Mesenchymal stem cell (in vitro differentiated cells and primary cell): ENCODE measurements at regions not wholly inside any gene's neighbourhood (a gene's known extent, or its start where the extent isn't known, plus 50 kb on each side); places are given as distances from the start of the nearest gene placed in this dataset.

Experiments used
- DNase-seq: peaks from one replicate; pipeline ENCODE4 v3.0.0-alpha.2; 2013
- H2AFZ ChIP-seq: one replicate; pipeline ENCODE4 v1.6.1; 2013; ENCODE audit warnings: low read depth, mild to moderate bottlenecking, control low read depth, inconsistent platforms, low read length, moderate library complexity
- H2AK5ac ChIP-seq: 2 replicates; pipeline ENCODE4 v1.6.1; 2013; ENCODE audit warnings: low read length, moderate library complexity, mild to moderate bottlenecking, inconsistent platforms; ENCODE audit not compliant: severe bottlenecking
- H2BK120ac ChIP-seq: one replicate; pipeline ENCODE4 v1.6.1; 2013; ENCODE audit warnings: low read depth, mild to moderate bottlenecking, inconsistent platforms, low read length, moderate library complexity
- H2BK12ac ChIP-seq, 2 experiments: one replicate each; pipeline ENCODE4 v1.6.1; 2013; ENCODE audit warnings: inconsistent platforms in 2 of 2, low read length in 2 of 2, mild to moderate bottlenecking in 2 of 2, moderate library complexity in 2 of 2, control low read depth in 1 of 2
- H2BK15ac ChIP-seq: one replicate; pipeline ENCODE4 v1.6.1; 2013; ENCODE audit warnings: mild to moderate bottlenecking, low read depth, inconsistent platforms; ENCODE audit not compliant: poor library complexity, severe bottlenecking
- H2BK5ac ChIP-seq: 2 replicates; pipeline ENCODE4 v1.6.1; 2013; ENCODE audit warnings: low read depth, mild to moderate bottlenecking, low read length, control low read depth, inconsistent platforms; ENCODE audit not compliant: poor library complexity, severe bottlenecking
- H3K14ac ChIP-seq, 2 experiments: one replicate each; pipeline ENCODE4 v1.6.1; 2013; ENCODE audit warnings: inconsistent platforms in 2 of 2, low read length in 2 of 2, control low read depth in 1 of 2, mild to moderate bottlenecking in 1 of 2, moderate library complexity in 1 of 2
- H3K18ac ChIP-seq, 2 experiments: one replicate each; pipeline ENCODE4 v1.6.1; 2013; ENCODE audit warnings: inconsistent platforms in 2 of 2, low read length in 2 of 2, control low read depth in 1 of 2, low read depth in 1 of 2, mild to moderate bottlenecking in 1 of 2
- H3K23ac ChIP-seq, 2 experiments: one replicate each; pipeline ENCODE4 v1.6.1; 2013; ENCODE audit warnings: inconsistent platforms in 2 of 2, low read length in 2 of 2, mild to moderate bottlenecking in 2 of 2, moderate library complexity in 2 of 2, control low read depth in 1 of 2
- H3K27ac ChIP-seq: 2 replicates; pipeline ENCODE4 v1.5.1; 2013; ENCODE audit warnings: mild to moderate bottlenecking, moderate library complexity, low read length, control low read depth, inconsistent platforms; ENCODE audit not compliant: poor library complexity, severe bottlenecking
- H3K27me3 ChIP-seq, 2 experiments: 2 replicates each; pipeline versions ENCODE4 v1.6.1 to v1.7.0; 2013; ENCODE audit warnings: low read length in 2 of 2, mild to moderate bottlenecking in 2 of 2, moderate library complexity in 2 of 2, control low read depth in 1 of 2, inconsistent platforms in 1 of 2; ENCODE audit not compliant: control insufficient read depth in 1 of 2, insufficient read depth in 1 of 2
- H3K36me3 ChIP-seq, 2 experiments: 2 replicates each; pipeline versions ENCODE4 v1.6.1 to v1.7.0; 2013; ENCODE audit warnings: low read length in 2 of 2, control low read depth in 1 of 2, inconsistent platforms in 1 of 2, low read depth in 1 of 2, mild to moderate bottlenecking in 1 of 2; ENCODE audit not compliant: insufficient read depth in 2 of 2, control insufficient read depth in 1 of 2
- H3K4ac ChIP-seq, 2 experiments: one replicate each; pipeline ENCODE4 v1.6.1; 2013; ENCODE audit warnings: inconsistent platforms in 2 of 2, low read length in 2 of 2, mild to moderate bottlenecking in 2 of 2, moderate library complexity in 2 of 2, control low read depth in 1 of 2, low read depth in 1 of 2
- H3K4me1 ChIP-seq: 2 replicates; pipeline ENCODE4 v1.6.1; 2013; ENCODE audit warnings: low read depth, low read length, control low read depth; ENCODE audit not compliant: control insufficient read depth, insufficient read depth
- H3K4me2 ChIP-seq: 2 replicates; pipeline ENCODE4 v1.6.1; 2013; ENCODE audit warnings: low read length, mild to moderate bottlenecking, inconsistent platforms; ENCODE audit not compliant: poor library complexity, severe bottlenecking
- H3K4me3 ChIP-seq, 2 experiments: 2 replicates each; pipeline versions ENCODE4 v1.5.1 to v1.7.0; 2013; ENCODE audit warnings: low read length in 2 of 2, mild to moderate bottlenecking in 2 of 2, control low read depth in 1 of 2, low read depth in 1 of 2; ENCODE audit not compliant: insufficient read depth in 1 of 2
- H3K79me1 ChIP-seq: replicated peaks from 2 replicates; pipeline ENCODE4 v1.6.1; 2013; ENCODE audit warnings: mild to moderate bottlenecking, control low read depth, low read length, inconsistent platforms; ENCODE audit not compliant: poor library complexity, severe bottlenecking
- H3K9ac ChIP-seq: 2 replicates; pipeline ENCODE4 v1.7.0; 2013; ENCODE audit warnings: mild to moderate bottlenecking, low read length, moderate library complexity
- H3K9me3 ChIP-seq: 2 replicates; pipeline ENCODE4 v1.7.0; 2013; ENCODE audit warnings: mild to moderate bottlenecking, low read length; ENCODE audit not compliant: control insufficient read depth
- H4K8ac ChIP-seq: one replicate; pipeline ENCODE4 v1.6.1; 2013; ENCODE audit warnings: inconsistent platforms, mild to moderate bottlenecking, low read length, moderate library complexity
- H4K91ac ChIP-seq: one replicate; pipeline ENCODE4 v1.6.1; 2013; ENCODE audit warnings: mild to moderate bottlenecking, low read length, inconsistent platforms
- WGBS: methylation state at CpG from one replicate; pipeline ENCODE4 v1.1.7; 2013; ENCODE audit warnings: mixed read lengths; 5-methylcytosine and 5-hydroxymethylcytosine counted together

DNA sequence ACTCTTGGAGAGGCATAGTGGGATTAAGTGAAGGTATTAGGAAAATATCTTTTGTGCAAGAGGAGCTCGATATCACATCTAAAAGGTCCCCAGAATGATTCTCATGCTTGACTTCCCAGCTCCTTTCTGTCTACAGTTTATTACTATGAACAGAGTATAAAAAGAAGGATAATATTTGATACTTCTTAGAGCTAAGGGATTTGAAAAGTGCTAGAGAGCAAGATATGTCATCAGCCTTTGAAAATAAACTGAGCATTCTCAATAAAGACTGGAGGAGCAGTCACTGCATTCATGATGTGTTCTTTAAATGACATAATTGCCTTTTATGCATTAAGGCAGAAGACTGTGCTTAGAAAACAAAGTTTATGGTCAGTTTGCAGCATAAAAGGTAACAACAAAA, 543.2 kb upstream of the NRXN1 start:
- H2BK5ac ChIP-seq = no peak overlapping the region
- no peak overlapping the region for H2BK120ac ChIP-seq
- H3K23ac ChIP-seq = no peak overlapping the region
- no peak overlapping the region for H3K27ac ChIP-seq
- no peak overlapping the region for H2AFZ ChIP-seq
- H3K4me1 ChIP-seq = no peaks in the 10 kb centered on the region
- no peak overlapping the region for H3K4me3 ChIP-seq
- H3K9ac ChIP-seq = no peak overlapping the region
- H2BK15ac ChIP-seq = no peak overlapping the region
- H3K14ac ChIP-seq = no peak overlapping the region
- no peaks in the 10 kb centered on the region for H3K79me1 ChIP-seq
- H2AK5ac ChIP-seq = no peak overlapping the region
- no peak overlapping the region for H3K4ac ChIP-seq
- H3K36me3 ChIP-seq = no peaks in the 10 kb centered on the region
- H4K91ac ChIP-seq = no peak overlapping the region
- no peak overlapping the region for H3K18ac ChIP-seq
- no peak overlapping the region for H2BK12ac ChIP-seq
- H3K4me2 ChIP-seq = no peak overlapping the region
- H4K8ac ChIP-seq = no peak overlapping the region
- no CpG with 5 or more reads among the region's 1 CpG for WGBS
- no peaks in the 10 kb centered on the region for H3K9me3 ChIP-seq
- H3K27me3 ChIP-seq = no peaks in the 10 kb centered on the region
- DNase-seq = no peak

DNA sequence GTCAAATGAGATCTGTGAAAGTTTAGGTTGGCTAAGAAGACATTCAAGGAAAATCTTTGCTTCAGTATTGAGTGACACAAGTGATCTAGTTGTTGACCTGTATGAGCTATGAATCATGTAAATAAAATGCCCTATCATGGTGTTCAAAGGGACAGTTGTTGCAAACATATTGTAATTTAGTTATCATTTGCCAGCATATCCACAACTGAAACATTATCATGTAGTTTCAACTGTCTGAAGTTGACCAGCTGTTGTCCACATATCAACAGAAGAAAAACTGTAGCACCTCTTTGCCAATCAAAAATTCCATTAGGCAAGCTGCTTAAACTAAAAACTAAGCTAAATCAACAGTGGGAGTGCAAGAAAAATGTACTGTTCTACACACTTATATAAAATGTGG, 527.1 kb upstream of the NRXN1 start:
- Histone ChIP-seq H3K36me3 (no peaks in the 10 kb centered on the region), H3K9ac (no peak overlapping the region), H3K4me1 (no peaks in the 10 kb centered on the region), H2BK120ac (no peak overlapping the region), H3K4ac (no peak overlapping the region), H3K14ac (no peak overlapping the region), H2AK5ac (no peak overlapping the region), H3K79me1 (no peaks in the 10 kb centered on the region), H3K4me3 (no peak overlapping the region), H3K27ac (no peak overlapping the region), H3K27me3 (no peaks in the 10 kb centered on the region), H3K23ac (no peak overlapping the region), H3K4me2 (no peak overlapping the region), H2AFZ (no peak overlapping the region), H3K18ac (no peak overlapping the region), H3K9me3 (peaks cover 16% of the 10 kb centered on the region), H2BK15ac (no peak overlapping the region), H4K8ac (no peak overlapping the region), H2BK5ac (no peak overlapping the region), H2BK12ac (no peak overlapping the region), H4K91ac (no peak overlapping the region)
- DNase-seq = no peak

DNA sequence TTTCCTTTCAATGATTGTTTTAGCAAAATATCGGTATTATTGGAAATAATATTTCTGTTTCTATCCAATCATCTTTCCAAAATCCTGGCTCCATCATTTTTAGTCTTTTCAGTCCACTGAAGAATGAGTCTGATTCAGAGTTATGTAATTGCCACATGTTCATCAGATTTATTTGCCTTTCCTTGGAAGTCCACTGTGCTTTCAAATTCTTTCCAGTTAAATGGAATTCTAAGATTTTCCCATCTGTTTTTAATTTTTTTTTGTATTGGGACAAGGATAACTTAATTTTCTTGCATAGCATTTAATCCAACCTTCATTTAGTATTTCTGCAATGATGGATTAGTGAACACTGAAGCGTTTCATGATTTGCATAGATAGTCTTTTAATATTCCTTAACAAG, 521.5 kb upstream of the NRXN1 start:
- Histone ChIP-seq H3K14ac (no peak overlapping the region), H2BK15ac (no peak overlapping the region), H4K91ac (no peak overlapping the region), H3K27ac (no peak overlapping the region), H3K4me2 (no peak overlapping the region), H3K4me1 (no peaks in the 10 kb centered on the region), H3K4me3 (no peak overlapping the region), H3K4ac (no peak overlapping the region), H3K9ac (no peak overlapping the region), H3K36me3 (no peaks in the 10 kb centered on the region), H3K27me3 (no peaks in the 10 kb centered on the region), H3K79me1 (no peaks in the 10 kb centered on the region), H2BK5ac (no peak overlapping the region), H2BK120ac (no peak overlapping the region), H3K9me3 (no peaks in the 10 kb centered on the region), H3K23ac (no peak overlapping the region), H2AK5ac (no peak overlapping the region), H2BK12ac (no peak overlapping the region), H2AFZ (no peak overlapping the region), H4K8ac (no peak overlapping the region), H3K18ac (no peak overlapping the region)
- WGBS = no CpG with 5 or more reads among the region's 2 CpGs
- no peak for DNase-seq

DNA sequence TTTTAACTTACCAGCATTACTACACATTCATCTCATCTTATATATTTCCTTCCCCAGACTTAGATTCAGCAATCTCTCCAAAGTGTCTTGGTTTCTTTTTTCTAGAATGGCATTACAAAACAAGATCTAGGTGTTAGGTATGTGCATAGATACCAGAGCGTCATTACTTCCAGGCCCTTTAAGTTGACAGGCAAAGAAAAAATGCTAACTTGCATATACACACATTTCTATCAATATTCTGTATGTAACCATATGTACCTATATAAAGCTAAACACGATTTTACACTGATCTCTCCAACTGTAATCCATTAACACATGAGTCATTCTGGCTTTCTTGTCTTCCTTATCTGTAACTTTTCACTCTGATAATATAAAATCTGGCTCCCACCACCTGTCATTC, 503.8 kb upstream of the NRXN1 start:
- Histone ChIP-seq H2AFZ (no peak overlapping the region), H3K4ac (no peak overlapping the region), H2BK15ac (no peak overlapping the region), H3K4me3 (no peak overlapping the region), H4K91ac (no peak overlapping the region), H3K27me3 (no peaks in the 10 kb centered on the region), H3K18ac (no peak overlapping the region), H2AK5ac (no peak overlapping the region), H2BK12ac (no peak overlapping the region), H3K79me1 (no peaks in the 10 kb centered on the region), H3K23ac (no peak overlapping the region), H3K9me3 (peaks cover 32% of the 10 kb centered on the region), H3K4me1 (no peaks in the 10 kb centered on the region), H2BK120ac (no peak overlapping the region), H4K8ac (no peak overlapping the region), H3K9ac (no peak overlapping the region), H3K27ac (no peak overlapping the region), H3K36me3 (no peaks in the 10 kb centered on the region), H2BK5ac (no peak overlapping the region), H3K4me2 (no peak overlapping the region), H3K14ac (no peak overlapping the region)
- 81% methylated on average over 1 of the region's 2 CpGs for whole genome bisulfite sequencing
- no peak for DNase-seq
